Activated T-cell treated with anti-CD3 and anti-CD28 coated beads for 48 hours (primary cell): ENCODE measurements at regions not wholly inside any gene's neighbourhood (a gene's known extent, or its start where the extent isn't known, plus 50 kb on each side); places are given as distances from the start of the nearest gene placed in this dataset.
"Not testable (repeated sequence)": the region's sequence is repeated elsewhere in the genome, so short reads cannot be mapped to it uniquely, and the experiment has no call there.

ENCODE experiments used
- DNase-seq: peaks from one replicate; pipeline ENCODE4 v3.0.0-alpha.2; 2020; ENCODE audit warnings: low read depth

DNA sequence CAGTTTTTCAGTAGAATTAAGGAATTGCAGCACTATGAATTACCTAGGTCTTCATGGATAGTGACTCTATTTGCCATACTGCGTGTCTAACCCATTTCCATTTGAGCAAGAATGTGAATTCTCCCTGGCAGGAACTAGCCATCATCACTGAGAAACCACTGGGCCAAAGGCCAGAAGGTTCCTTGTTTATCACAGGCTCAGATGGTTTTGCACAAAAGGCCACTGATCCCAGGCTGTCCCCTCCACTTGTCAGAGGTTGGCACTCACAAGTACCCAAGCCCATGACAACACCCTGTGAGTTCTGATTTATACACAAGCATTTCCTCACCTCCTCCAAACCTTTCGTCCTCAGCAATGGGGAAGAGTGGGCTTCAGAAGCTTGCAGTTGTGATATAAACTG is 131.8 kb downstream of the FOXB1 start:
- DNase-seq: no peak

GRCh38 chr15:60137711-60138396 is 133.7 kb downstream of the FOXB1 start:
- DNase-seq: no peak

GRCh38 chr15:60138397-60138968 is 134.4 kb downstream of the FOXB1 start:
- DNase-seq: no peak

DNA sequence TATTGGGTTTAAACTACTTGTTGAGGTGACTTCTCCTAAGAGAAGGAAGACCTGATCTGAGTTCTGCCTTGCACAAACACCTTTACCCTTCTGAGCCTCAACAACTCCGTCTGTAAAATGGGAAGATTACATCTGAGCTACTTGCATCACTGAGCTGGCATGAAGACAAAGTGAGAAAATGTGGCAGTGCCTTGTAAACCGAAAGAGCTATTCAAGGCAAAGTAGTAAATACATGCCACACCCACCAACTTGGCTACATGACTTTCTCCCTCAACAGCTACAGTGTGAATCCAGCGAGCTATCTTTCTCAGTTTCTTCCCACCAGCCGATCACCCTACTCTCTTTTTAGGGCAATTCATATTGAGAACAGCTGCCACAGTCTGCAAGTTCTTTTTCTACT is 148.3 kb downstream of the FOXB1 start:
- no peak for DNase-seq

DNA sequence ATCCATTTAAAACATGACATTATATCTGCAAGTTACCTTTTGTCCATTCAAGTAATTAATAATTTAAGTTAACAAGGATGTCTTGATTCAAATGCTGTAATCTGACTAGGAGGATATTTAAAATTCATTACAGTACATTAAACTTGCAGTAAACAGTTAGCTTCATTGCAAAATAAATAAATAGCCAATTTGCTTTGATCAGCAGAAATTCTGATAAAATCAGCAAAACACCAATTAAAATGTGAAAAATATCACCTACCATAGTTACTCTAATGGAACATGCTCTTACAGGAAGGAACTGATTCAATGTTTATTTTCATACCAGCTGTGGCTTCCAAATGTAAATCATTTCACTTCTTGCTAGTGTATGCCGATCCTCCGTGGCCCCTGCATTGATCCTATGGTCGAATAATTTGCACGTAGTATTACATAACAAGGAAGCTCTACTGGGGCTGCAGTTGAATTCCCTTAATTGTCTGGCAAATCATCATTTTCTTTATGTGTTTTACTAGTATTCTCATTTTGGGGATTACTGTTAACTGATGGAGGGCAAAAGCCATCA is 150.7 kb downstream of the FOXB1 start:
- no peak for DNase-seq

DNA sequence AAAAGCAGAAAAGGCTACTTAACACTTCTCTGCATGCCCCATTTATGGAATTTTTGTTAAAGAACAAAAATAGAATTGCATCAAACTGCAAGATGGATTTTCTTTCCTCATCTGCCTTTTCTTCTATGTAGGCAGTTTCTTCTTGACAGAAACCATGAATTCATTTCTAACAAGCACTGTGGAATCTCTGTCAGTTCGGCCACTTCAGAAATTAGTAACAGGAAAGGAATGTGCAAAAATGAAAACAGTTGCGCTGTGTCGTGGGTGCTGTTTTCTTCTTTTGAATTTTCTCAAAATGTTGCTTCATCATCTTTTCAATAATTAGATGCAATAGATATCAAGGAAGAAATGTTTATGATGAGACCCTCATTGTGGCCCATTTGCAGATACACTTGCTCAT is 151.6 kb downstream of the FOXB1 start:
- DNase-seq: no peak

DNA sequence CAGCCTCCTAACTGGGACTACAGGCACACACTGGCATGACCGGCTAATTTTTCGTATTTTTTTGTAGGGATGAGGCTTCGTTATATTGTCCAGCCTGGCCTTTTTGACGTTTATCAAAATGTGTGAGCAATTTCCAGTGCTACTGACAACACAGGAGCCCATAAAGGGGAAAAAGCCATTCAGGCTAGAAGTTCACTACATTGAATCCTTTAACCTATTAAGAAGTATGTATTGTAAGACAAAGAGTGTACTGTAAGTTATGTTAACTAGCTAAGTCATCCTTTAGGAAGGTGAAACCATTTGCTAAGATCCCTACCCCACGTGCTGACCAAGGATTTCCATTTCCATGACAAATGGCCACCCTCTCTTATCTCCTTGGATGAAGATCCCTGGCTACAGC is 156.8 kb downstream of the FOXB1 start:
- DNase-seq: no peak

DNA sequence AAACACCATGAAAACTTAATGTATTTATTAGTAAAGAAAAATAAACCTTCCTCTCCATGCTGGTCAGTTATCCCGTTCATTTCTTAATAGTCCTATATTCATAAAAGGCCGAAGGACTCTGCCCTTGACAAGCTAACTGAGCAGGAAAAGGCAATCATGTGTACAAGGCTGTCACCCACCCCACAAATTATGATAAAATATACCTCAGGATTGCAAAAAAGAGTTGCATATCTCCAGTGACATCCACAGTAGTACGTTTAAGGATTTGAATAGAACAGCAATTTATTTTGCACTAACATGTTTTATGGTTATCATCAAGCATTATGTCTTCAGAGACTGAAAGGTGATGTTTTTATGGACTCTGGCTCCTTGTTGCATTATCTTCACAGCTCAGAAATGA is 157.6 kb downstream of the FOXB1 start:
- DNase-seq: no peak

GRCh38 chr15:60162251-60162967 is 158.3 kb downstream of the FOXB1 start:
- no peak for DNase-seq

- no peak for DNase-seq
Observed at GRCh38 chr15:60162968-60163355, 158.9 kb downstream of the FOXB1 start.

DNA sequence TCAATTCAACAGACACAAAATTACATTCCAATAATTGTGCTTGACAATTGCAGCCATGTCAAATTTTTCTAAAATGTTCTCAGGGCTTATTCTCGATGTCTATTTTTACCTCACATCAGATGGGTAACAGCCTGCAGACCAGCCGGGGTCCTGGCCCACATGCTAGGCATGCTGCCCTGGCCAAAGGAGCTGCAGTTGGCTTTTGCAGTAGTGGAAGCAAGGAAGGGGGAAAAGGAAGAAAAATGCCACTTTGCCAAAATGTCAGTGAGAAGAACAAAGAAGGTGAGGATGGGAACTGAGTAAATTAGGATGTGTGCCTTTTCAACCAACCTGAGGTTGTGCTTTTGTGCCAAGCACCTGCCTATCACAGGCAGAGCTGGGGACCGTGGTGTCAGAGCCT is 161.0 kb downstream of the FOXB1 start:
- no peak for DNase-seq

DNA sequence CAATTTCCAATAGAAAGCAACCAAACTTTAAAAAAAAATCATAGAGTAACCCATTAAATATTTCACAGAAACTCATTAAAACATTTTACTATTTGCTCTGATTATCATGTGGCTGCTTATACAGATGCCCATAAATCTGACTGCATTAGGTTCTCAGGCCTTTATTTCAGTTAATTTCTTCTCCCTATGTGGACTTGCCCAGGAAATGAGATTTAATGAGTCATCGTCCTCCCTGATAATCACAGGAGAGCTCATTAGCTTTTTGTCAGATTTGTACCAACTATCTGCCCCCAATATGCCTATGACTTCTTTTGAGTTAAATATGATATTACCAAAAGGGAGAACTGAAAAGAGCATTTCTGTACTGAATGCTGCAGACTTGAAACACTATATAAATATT is 168.0 kb downstream of the FOXB1 start:
- DNase-seq: no peak

- no peak for DNase-seq
Observed at GRCh38 chr15:60179786-60180391, 175.8 kb downstream of the FOXB1 start.

GRCh38 chr15:60181957-60182356 is 177.8 kb downstream of the FOXB1 start:
- DNase-seq: not testable (repeated sequence)

DNA sequence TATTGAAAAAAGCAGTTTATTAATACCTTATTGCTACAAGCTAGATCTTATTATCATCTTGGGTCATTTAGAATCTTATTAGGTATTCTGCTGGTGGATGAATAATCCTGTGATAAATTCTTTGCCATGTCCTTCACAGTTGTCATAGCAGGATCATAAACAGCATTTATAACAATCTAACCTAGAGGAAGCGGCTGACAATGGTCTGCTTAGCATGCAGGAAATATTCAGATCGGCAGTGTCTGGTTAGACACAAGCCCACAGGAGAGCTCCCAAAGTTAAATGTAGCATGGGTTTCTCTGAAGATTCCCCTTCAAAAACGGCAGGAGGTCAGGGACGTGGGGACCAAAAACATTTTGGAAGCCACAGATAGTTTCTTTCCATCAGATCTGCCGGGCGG is 179.3 kb downstream of the FOXB1 start:
- DNase-seq: no peak

- DNase-seq: no peak
Observed at GRCh38 chr15:60184579-60184978, 180.5 kb downstream of the FOXB1 start.

GRCh38 chr15:60191016-60191415 is 186.9 kb downstream of the FOXB1 start:
- DNase-seq: no peak

DNA sequence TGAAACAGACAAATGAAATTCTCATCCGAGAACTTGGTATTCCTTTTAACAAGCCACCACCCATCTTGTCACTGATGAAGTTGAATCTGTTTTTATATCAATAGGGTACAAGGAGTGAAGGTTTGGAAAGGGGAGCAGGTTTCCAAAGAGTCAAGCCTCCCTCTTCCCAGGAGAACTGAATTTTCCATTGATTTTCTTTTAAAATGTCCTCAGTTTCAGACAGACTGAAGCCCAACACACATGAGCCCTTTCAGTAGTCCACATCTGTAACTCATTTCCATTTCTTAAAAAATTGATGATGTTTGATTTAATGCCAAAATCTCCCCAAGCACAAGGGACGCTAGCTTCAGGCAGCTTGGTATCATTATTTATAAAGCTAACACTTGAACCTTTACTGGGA is 187.7 kb downstream of the FOXB1 start:
- DNase-seq: no peak

DNA sequence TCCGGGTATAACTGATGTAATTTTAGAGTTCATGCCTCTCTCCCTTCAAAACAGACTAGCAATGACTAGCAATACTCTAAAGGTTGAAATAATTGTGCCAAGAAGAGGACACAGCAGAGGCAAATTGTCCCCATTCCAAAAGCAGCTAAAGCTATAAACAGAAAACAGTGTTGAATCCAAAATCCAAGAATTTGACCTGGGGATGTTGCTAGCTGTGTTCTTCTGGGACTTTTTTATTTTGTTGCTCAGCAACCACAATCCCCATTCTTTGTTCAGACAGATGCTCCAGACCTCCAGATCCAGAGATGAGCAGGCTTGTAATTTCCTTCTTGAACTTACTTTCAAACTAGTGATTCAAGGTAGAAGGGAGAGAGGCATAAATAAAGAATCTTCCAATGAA is 191.5 kb downstream of the FOXB1 start:
- no peak for DNase-seq

GRCh38 chr15:60204131-60204885 is 193.5 kb downstream of the ANXA2 start:
- DNase-seq: no peak

DNA sequence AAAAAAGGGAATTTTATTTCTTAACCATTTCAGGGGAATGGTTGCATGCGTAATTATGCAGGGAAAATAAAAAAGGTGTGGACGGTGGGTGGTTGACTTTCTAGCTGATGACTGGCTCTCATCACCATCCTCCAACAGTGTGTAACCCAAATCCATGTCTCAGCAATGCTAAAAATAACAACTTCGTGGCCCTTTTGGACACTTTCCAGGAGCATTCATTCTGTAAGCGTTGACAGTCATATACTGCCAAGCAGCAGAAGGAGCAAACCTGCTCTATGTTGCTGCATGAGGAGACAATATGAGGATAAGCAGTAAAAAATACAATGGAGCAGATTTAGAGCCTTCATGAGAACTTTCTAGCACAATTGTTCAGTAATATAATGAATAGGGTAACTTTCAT is 189.1 kb downstream of the ANXA2 start:
- no peak for DNase-seq

- no peak for DNase-seq
Observed at GRCh38 chr15:60212536-60212935, 185.2 kb downstream of the ANXA2 start.
